ENCODE measurements at regions not wholly inside any gene's neighbourhood (a gene's known extent, or its start where the extent isn't known, plus 50 kb on each side); places are given as distances from the start of the nearest gene placed in this dataset.

DNA sequence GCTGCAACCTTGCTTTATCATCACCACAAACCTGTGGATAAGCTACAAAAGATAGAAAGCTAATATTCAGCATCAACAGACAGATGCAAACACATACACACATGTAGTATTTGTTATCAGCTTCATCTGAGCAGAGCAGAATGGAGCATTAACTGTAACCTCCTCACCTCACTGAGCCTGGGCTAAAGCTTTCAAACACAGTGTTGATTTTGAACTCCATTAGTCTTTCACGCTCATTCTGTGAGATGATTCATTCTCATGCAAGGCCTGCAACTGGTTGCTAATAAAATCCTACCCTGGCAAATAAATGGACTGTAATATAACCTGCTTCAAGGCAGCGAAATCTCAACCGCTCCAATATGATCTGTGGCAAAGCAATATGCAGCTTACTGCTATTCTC lies 1360.6 kb upstream of the ACO1 start:
- TF ChIP-seq, protein P1, sequence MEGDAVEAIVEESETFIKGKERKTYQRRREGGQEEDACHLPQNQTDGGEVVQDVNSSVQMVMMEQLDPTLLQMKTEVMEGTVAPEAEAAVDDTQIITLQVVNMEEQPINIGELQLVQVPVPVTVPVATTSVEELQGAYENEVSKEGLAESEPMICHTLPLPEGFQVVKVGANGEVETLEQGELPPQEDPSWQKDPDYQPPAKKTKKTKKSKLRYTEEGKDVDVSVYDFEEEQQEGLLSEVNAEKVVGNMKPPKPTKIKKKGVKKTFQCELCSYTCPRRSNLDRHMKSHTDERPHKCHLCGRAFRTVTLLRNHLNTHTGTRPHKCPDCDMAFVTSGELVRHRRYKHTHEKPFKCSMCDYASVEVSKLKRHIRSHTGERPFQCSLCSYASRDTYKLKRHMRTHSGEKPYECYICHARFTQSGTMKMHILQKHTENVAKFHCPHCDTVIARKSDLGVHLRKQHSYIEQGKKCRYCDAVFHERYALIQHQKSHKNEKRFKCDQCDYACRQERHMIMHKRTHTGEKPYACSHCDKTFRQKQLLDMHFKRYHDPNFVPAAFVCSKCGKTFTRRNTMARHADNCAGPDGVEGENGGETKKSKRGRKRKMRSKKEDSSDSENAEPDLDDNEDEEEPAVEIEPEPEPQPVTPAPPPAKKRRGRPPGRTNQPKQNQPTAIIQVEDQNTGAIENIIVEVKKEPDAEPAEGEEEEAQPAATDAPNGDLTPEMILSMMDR (IDR thresholded peaks at IDR 0.05; ENCODE audit: borderline replicate concordance, insufficient read depth, low read depth, low read length) = no peak
- H3K4me3 ChIP-seq (ENCODE audit: low read depth, low read length) = no peak overlapping the region

DNA sequence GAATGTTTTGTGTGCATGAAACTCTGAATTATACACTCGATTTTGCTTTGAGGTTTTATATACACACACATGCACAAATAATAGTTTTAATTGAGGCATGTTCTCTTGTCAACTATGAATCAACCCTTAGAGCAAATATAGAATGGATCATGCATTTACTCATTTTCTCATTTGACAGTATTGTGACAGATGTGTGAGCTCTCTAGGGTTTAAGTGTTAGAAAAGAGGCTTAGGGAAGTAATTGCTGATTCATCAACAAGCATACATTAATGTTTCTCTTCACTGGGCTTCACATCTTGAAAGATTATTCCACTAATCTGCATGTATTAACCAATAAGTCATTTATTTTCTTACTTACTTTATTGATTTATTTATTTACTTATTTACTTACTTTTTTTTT lies 1356.8 kb upstream of the ACO1 start:
- TF ChIP-seq, protein P1 (IDR thresholded peaks at IDR 0.05; ENCODE audit: borderline replicate concordance, insufficient read depth, low read depth, low read length) = no peak
- H3K4me3 ChIP-seq (ENCODE audit: low read depth, low read length) = no peak overlapping the region

DNA sequence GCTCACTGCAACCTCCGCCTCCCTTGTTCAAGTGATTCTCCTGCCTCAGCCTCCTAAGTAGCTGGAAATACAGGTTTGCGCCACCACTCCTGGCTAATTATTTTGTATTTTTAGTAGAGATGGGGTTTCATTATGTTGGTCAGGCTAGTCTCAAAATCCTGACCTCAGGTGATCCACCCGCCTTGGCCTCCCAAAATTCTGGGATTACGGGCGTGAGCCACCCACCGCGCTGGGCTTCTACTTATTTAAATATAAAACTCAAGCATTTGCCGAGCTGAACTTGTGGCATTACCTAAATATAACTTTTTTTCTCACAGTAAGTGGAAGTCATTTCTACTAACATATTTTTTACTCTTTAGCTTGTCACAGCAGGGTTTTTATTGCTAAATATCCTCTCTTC lies 1356.3 kb upstream of the ACO1 start:
- TF ChIP-seq, protein P1 (IDR thresholded peaks at IDR 0.05; ENCODE audit: borderline replicate concordance, insufficient read depth, low read depth, low read length) = no peak
- no peak overlapping the region for H3K4me3 ChIP-seq (ENCODE audit: low read depth, low read length)

DNA sequence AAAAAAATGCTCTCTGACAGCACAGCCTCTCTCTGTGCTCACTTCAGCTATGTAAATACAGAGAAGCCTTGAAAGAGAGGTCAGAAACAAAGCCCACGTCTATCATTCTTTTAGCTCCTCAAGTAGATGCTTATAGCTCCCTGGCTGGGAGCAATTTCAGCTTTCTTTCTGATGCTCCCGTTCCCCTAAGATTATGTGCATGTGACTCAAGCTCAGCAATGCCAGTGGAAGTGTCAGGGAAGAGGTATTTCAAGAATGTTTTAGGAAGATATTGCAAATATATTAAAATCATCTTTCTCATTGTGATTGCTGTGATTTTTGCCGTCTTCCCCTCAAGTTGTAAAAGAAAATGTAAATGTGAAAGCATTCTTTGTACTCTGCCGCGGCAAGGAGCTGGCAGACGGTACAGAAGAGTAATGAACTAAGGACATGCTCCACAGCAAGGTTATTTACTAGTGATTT lies 1353.7 kb upstream of the ACO1 start:
- H3K4me3 ChIP-seq (ENCODE audit: low read depth, low read length) = no peak overlapping the region
- TF ChIP-seq, protein P1 (IDR thresholded peaks at IDR 0.05; ENCODE audit: borderline replicate concordance, insufficient read depth, low read depth, low read length) = no peak

DNA sequence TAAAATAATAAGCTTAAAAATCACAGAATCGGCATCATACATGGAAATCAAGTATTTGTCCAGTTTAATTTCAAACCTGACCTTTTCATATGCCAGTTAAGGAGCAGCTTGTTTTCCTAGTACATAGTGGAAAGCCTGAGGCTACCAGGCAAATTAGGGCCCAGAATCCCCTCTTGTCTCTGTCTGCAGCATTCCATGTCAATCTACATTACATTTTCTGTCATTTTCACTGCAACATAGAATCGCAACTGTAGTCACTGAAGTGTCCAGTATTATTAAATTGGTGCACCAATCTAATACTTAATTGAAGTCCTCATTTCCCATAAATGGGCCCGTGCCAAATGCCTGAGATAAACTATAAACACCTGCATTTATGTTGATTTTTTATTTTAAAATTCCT lies 1352.2 kb upstream of the ACO1 start:
- TF ChIP-seq, protein P1 (IDR thresholded peaks at IDR 0.05; ENCODE audit: borderline replicate concordance, insufficient read depth, low read depth, low read length) = no peak
- H3K4me3 ChIP-seq (ENCODE audit: low read depth, low read length) = no peak overlapping the region

DNA sequence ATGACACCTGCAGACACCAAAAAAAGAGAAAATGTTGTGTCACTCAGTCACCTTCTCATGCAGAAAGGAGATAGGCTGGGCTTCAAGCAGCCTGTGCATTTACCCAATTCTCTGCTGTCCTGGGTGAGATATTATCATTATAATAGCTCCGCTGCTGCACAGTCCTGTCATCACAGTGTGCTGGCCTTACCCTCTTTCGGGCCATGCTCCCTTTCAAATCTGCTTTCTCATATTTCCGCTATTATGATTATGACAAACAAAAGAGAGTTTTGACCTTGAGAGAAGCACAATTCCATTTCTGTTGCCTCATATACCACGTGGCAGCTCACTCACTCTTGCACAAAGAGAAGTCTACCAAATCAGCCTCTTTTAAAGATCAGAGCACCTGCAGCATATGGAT lies 1350.1 kb upstream of the ACO1 start:
- TF ChIP-seq, protein P1 (IDR thresholded peaks at IDR 0.05; ENCODE audit: borderline replicate concordance, insufficient read depth, low read depth, low read length) = no peak
- no peak overlapping the region for H3K4me3 ChIP-seq (ENCODE audit: low read depth, low read length)

DNA sequence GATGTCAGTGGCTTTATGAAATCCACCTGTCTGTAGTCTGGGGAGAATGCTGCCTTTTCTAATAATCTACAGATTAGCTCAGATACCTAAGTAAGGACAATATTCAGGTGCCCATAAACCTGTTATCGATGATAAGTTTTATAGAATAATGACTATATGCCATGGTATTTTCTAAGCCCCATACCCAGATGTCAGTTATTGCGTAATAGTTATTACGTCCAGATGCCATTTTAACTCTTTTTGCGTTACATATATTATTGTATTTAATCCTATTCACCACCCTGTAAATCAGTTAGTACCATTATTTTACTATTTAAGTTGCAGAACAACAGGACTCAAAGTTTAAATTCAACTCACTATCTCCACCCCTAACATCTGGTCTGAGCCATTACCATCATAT lies 1343.9 kb upstream of the ACO1 start:
- TF ChIP-seq, protein P1 (IDR thresholded peaks at IDR 0.05; ENCODE audit: borderline replicate concordance, insufficient read depth, low read depth, low read length) = no peak

More for the DNA sequence above, 1343.9 kb upstream of the ACO1 start:
- no peak overlapping the region for H3K4me3 ChIP-seq (ENCODE audit: low read depth, low read length)

Measured in GM12875 (cell line).